ENCODE measurements at regions not wholly inside any gene's neighbourhood (a gene's known extent, or its start where the extent isn't known, plus 50 kb on each side); places are given as distances from the start of the nearest gene placed in this dataset.

- no peak for TF ChIP-seq EZH2 (IDR thresholded peaks at IDR 0.05; ENCODE audit: borderline replicate concordance, low read length)
- no peak for TF ChIP-seq CTCF (IDR thresholded peaks at IDR 0.05; ENCODE audit: low read length)
- Histone ChIP-seq H3K27ac (ENCODE audit: low read depth, low read length, poor library complexity, severe bottlenecking) (no peak overlapping the region), H3K36me3 (ENCODE audit: insufficient read depth, low read length) (no peaks in the 10 kb centered on the region; the same call in 1 of the 2 replicates), H3K4me2 (ENCODE audit: low read length) (no peak overlapping the region), H4K20me1 (ENCODE audit: insufficient read depth, low read length) (no peaks in the 10 kb centered on the region), H3K9ac (ENCODE audit: low read length) (no peak overlapping the region), H3K27me3 (ENCODE audit: insufficient read depth, low read length) (no peaks in the 10 kb centered on the region; the same call in 1 of the 2 replicates), H3K9me2 (ENCODE audit: low read depth, low read length) (no peaks in the 10 kb centered on the region), H2AFZ (ENCODE audit: low read length) (no peak overlapping the region), H3K4me3 (ENCODE audit: low read depth, low read length, poor library complexity, severe bottlenecking) (no peak overlapping the region), H3K4me1 (ENCODE audit: insufficient read depth, low read length, severe bottlenecking) (no peaks in the 10 kb centered on the region), H3K79me2 (ENCODE audit: insufficient read depth, low read length) (no peaks in the 10 kb centered on the region), H3K9me3 (ENCODE audit: low read length) (no peaks in the 10 kb centered on the region), H3F3A (ENCODE audit: insufficient read depth, low read length) (no peaks in the 10 kb centered on the region)
These were observed 131.5 kb upstream of the L3MBTL4 start for GRCh38 chr18:6546229-6546628.

GRCh38 chr18:6547476-6547875 is 132.8 kb upstream of the L3MBTL4 start:
- TF ChIP-seq EZH2 (IDR thresholded peaks at IDR 0.05; ENCODE audit: borderline replicate concordance, low read length) (no peak), CTCF (IDR thresholded peaks at IDR 0.05; ENCODE audit: low read length) (no peak)

GRCh38 chr18:6553234-6553900 is 138.7 kb upstream of the L3MBTL4 start:
- Histone ChIP-seq H3K27ac (ENCODE audit: low read depth, low read length, poor library complexity, severe bottlenecking) (no peak overlapping the region), H3K36me3 (ENCODE audit: insufficient read depth, low read length) (no peaks in the 10 kb centered on the region; the same call in 1 of the 2 replicates), H2AFZ (ENCODE audit: low read length) (no peak overlapping the region), H3K9ac (ENCODE audit: low read length) (no peak overlapping the region), H3K9me3 (ENCODE audit: low read length) (no peaks in the 10 kb centered on the region), H3K9me2 (ENCODE audit: low read depth, low read length) (no peaks in the 10 kb centered on the region), H3K4me3 (ENCODE audit: low read depth, low read length, poor library complexity, severe bottlenecking) (no peak overlapping the region), H3F3A (ENCODE audit: insufficient read depth, low read length) (no peaks in the 10 kb centered on the region), H3K4me2 (ENCODE audit: low read length) (no peak overlapping the region), H3K4me1 (ENCODE audit: insufficient read depth, low read length, severe bottlenecking) (no peaks in the 10 kb centered on the region), H3K27me3 (ENCODE audit: insufficient read depth, low read length) (peaks cover 1% of the 10 kb centered on the region; the same call in 1 of the 2 replicates), H4K20me1 (ENCODE audit: insufficient read depth, low read length) (no peaks in the 10 kb centered on the region; the same call in 1 of the 2 replicates), H3K79me2 (ENCODE audit: insufficient read depth, low read length) (no peaks in the 10 kb centered on the region)
- TF ChIP-seq CTCF (IDR thresholded peaks at IDR 0.05; ENCODE audit: low read length), result no peak
- TF ChIP-seq EZH2 (IDR thresholded peaks at IDR 0.05; ENCODE audit: borderline replicate concordance, low read length), result no peak

More at GRCh38 chr18:6547476-6547875, 132.8 kb upstream of the L3MBTL4 start:
- no peaks in the 10 kb centered on the region for H3K79me2 ChIP-seq (ENCODE audit: insufficient read depth, low read length)
- no peak overlapping the region for H2AFZ ChIP-seq (ENCODE audit: low read length)
- H4K20me1 ChIP-seq (ENCODE audit: insufficient read depth, low read length), result no peaks in the 10 kb centered on the region
- H3K4me3 ChIP-seq (ENCODE audit: low read depth, low read length, poor library complexity, severe bottlenecking), result no peak overlapping the region
- H3K9me3 ChIP-seq (ENCODE audit: low read length), result no peaks in the 10 kb centered on the region
- no peaks in the 10 kb centered on the region for H3K9me2 ChIP-seq (ENCODE audit: low read depth, low read length)
- no peaks in the 10 kb centered on the region; the same call in 1 of the 2 replicates for H3K36me3 ChIP-seq (ENCODE audit: insufficient read depth, low read length)
- H3K27me3 ChIP-seq (ENCODE audit: insufficient read depth, low read length), result no peaks in the 10 kb centered on the region; the same call in 1 of the 2 replicates
- no peaks in the 10 kb centered on the region for H3K4me1 ChIP-seq (ENCODE audit: insufficient read depth, low read length, severe bottlenecking)
- no peaks in the 10 kb centered on the region for H3F3A ChIP-seq (ENCODE audit: insufficient read depth, low read length)
- H3K4me2 ChIP-seq (ENCODE audit: low read length), result no peak overlapping the region
- H3K9ac ChIP-seq (ENCODE audit: low read length), result no peak overlapping the region
- H3K27ac ChIP-seq (ENCODE audit: low read depth, low read length, poor library complexity, severe bottlenecking), result no peak overlapping the region

Data from OCI-LY1 (cell line).